NCI-H524 (cell line): ENCODE measurements at regions not wholly inside any gene's neighbourhood (a gene's known extent, or its start where the extent isn't known, plus 50 kb on each side); places are given as distances from the start of the nearest gene placed in this dataset.
"Not testable (repeated sequence)": the region's sequence is repeated elsewhere in the genome, so short reads cannot be mapped to it uniquely, and the experiment has no call there.

Experiments
- DNase-seq, 2 experiments: peaks; one replicate each; lab custom pipeline; 2025; lab: John Stamatoyannopoulos, UW

DNA sequence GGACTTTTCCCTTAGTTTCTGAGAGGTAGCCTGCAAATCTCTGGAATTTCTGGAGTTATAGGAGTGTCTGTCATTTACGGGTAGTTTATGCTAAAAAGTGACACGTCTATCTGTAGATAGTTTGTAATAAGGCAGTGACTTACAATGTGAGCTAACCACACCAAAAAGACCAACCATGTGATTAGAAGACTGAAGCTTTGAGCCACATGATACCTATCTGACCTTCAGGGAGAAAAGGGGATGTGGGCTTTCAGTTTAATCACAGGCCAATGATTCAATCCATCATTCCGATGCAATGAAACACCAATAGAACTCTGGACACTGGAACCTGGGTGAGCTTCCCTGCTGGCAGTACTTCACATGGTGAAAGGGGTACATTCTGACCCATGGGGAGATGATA is 254.6 kb upstream of the GK2 start:
- DNase-seq: no peak

DNA sequence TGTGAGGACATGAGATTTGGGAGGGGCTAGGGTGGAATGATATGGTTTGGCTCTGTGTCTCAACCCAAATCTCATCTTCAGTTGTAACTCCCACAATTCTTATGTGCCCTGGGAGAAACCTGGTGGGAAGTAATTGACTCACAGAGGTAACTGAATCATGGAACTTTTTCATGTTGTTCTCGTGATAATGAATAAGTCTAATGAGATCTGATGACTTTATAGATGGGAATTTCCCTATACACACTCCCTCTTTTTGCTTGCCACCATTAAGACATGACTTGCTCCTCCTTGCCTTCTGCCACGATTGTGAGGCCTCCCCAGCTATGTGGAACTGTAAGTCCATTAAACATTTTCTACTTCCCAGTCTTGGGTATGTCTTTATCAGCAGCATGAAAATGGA is 253.2 kb upstream of the GK2 start:
- DNase-seq: no peak

GRCh38 chr4:79659308-79659870 is 251.4 kb upstream of the GK2 start:
- DNase-seq: not testable (repeated sequence)

DNA sequence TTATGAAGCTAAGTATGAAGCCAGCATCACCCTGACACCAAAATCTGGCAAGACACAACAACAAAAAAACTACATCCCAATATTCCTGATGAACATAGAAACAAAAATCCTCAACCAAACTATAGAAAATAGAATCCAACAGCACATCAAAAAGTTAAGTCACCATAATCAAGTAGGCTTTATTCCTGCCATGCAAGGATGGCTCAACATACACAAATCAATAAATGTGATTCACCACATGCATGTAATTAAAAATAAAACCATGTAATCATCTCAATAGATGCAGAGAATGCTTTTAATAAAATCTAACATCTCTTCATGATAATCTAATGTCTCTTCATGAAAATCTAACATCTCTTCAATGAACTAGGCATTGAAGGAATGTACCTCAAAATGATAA is 249.4 kb upstream of the GK2 start:
- DNase-seq: no peak

DNA sequence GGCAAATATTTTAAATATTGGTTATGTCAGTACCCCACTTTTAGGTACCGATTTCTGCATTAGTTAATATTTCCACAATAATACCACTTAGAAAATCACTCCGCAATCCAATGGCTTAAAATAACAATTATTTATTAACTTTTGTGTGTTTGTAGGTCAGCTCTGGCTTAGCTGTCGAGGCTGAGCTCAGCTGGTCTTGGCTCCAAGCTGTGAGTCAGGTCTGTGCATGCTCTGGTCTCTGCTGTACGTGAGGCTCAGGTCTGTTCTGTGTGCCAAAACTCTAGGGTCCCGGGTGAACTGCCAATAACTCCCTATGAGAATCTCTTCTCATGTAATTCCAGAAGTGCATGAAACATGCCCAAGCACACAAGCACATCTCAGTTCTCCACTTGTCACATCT is 245.8 kb upstream of the GK2 start:
- no peak for DNase-seq

DNA sequence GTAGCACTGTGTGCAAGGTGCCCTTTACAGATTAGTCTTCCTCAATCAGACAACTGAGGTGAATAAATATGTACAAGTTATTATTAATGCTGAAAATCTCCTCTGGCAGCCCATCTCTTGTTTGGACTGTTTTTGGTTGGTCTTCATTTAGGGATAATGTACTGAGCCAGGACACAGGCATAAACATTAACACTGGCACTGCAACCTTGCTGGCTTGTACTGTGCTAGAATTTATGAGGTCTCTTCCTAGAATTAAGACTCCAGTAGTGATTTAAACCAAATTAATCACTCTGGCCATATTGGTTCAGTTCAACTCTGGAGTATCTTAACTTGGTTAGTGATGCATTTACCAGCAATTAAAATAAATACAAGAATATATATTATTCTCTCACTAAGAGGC is 244.7 kb upstream of the GK2 start:
- no peak for DNase-seq

DNA sequence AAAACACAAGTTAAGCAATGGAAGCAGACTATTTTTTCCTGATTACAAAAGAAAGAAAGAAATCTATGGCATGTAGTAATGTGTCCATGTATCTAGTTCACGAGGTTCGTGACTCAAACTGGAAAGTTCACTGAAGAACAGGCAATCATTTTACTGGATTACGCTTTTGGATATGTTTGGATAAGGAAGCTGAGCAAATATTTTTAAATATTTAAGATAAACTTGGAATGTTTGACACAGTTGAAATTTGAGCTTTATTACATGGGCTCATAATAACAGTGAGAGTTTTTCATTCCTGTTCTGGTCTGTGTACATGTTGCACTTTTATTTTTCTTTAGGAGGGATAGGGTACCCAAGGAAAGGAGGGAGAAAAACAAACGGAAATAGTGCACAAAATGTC is 244.2 kb upstream of the GK2 start:
- no peak for DNase-seq

DNA sequence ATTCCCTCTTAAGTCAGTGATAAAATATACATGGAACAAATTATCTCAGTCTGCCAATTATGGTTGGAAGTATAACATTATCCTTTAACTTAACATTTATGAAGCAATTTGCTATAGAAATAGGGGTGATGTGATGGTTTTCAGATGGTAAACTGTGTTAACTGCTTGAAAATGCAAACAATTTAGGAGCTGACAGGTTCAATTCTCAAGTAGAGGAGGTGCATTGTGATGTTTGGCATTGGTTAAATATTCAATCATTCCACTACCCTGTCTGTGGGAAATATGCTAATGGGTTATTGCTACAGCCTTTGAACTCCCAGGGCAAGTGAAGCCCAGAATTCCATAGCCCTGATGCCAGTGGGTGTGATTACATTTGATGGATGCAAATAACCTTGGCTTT is 243.4 kb upstream of the GK2 start:
- no peak for DNase-seq

GRCh38 chr4:79650794-79651431 is 242.9 kb upstream of the GK2 start:
- peak in 1 of 2 experiments; percentile 57 for DNase-seq

DNA sequence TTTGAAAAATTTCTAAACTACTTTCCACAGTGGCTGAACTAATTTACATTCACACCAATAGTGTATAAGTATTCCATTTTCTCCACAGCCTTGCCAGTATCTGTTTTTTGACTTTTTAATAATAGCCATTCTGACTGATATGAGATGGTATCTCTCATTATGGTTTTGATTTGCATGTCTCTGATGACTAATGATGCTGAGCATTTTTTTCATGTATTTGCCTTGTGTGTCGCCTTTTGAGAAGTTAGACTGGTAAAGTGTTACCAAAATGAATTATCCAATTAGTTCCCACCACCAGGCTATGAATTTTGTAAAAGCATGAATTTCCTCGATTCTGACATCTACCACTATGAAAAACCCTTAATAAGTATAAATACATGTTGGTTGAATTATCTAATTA is 242.2 kb upstream of the GK2 start:
- no peak for DNase-seq

DNA sequence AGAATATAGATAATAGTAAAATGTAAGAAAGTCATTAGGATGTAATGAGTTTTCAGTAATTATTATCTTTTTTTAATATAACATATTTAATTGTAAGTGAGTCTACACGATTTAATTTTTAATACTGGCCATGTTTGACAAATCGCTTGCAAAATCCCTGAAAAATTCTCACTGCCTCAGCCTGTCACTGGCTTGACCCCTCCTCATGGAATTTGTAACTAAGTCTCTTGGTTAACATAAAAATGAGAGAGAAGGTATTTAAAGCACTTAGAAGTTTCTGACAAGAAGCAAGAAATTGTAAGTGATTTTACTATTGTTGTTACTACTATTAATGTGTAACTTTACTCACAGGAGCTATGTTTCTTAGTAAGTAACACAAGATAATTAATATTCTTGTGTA is 237.9 kb upstream of the GK2 start:
- DNase-seq: no peak

GRCh38 chr4:79638735-79639134 is 230.7 kb upstream of the GK2 start:
- no peak for DNase-seq

- no peak for DNase-seq
Measured at GRCh38 chr4:79636991-79637390, 229.0 kb upstream of the GK2 start.

DNA sequence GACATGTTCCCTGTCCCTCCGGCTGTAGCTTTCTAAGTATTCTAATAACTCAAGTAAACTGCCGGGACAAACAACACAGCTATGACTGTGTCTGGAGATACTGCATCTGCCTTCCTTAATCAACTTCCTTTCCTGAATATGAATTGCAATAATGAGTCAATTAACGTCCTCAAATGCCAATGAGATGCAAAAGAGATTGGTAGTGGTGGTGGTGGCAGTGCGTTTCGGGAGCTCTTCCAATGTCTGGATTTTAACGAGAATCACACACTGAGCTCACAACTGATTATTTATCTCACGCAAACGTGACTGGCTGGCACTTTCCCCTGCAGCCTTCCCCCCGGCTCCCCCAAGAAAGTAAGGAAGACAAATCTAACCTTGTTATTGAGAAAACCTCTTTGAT is 226.1 kb upstream of the GK2 start:
- DNase-seq: no peak

DNA sequence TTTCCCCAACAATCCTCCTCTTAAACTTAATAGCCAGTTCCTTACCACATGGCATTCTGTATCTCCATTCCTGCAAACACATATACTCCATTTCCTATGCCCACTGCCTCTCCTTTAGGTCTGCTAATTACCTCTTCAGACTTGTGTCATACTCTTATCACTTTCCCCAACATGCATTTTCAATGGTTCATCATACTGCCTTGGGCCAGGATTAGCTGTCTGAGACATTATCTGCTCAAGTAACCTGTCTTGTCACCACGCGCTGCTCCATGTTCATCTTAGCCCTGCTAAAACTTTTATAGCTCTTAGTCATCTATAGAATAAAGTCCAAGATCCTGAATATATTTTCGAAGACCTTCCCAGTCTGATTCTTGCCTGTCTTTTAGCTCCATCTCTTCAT is 224.1 kb upstream of the GK2 start:
- no peak for DNase-seq

DNA sequence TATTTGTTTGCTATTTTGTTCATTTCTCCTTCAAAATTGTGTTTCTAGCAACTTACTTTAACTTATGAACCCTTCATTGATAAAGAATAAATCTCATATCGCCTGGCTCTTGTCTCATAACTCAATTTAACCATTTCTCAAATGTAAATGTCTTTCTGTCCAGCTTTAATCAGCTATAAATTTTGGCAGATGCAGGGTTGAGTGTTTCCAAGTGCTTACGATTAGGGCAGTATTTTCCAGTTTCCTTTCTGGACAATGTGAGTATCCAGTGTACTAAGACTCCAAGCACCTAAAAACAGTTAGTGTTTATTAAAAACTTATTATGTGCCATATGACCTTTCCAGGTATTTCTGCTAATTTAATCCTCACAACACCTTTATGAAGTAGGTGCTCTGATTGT is 218.6 kb upstream of the GK2 start:
- DNase-seq: no peak

GRCh38 chr4:79626101-79626500 is 218.1 kb upstream of the GK2 start:
- no peak for DNase-seq

DNA sequence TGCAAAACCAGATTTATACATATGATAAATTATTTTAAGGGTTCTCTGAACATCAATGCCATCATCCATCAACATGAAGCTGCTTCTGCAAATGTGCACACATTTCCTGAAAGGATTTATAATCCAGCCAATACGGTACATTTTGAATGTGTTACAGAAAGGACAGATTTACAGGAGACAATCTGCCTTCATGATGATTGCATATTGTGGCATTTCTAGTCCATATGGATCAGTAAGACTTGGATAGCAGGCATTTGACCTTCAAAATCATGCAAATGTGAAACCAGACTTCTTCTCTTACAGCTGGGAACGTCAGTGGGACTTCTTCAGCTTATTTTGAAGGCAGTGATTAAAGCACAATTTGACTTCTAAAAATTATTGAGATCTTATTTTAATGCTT is 217.3 kb upstream of the GK2 start:
- peak in 1 of 2 experiments; percentile 23 for DNase-seq

DNA sequence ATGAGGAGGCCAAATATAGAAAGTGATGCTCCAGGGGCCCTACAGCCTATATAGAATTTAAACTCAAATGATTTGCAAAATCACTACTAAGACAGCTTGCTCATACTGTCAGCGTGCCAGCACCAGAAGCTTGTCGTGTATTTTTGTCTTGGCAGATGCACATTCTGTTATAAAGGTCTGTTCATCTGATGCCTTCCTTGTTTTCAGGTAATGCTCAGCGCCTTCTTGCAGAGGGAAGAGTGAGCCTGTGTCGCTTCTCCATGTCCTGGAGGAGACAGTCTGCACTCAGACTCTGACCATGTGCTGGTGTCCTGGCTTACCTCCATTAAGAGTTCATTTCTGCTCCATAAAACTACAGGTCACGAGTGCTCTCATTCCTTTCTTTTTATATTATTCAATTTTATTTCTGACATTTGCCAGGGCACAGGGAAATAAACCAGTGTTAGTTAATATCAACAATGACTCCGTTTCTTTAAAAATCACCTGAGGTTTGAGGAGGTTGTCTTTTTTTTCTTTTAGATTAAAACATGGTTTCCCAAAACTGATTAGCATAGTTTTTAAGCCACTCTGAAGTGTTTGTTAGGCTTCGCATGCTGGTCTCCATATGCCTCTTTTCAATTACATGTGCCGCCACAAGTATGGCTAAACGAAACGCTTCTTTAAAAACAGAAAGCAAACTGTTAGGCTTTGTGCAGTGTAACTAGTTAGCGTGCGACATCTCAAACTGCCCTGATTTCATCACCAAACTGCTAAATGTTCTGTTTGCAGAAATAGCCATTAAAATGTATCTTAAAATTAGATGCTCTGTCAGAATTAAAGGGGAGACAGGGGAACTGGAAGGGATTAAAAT is 215.2 kb upstream of the GK2 start:
- peak; percentile 29 to 67 for DNase-seq

DNA sequence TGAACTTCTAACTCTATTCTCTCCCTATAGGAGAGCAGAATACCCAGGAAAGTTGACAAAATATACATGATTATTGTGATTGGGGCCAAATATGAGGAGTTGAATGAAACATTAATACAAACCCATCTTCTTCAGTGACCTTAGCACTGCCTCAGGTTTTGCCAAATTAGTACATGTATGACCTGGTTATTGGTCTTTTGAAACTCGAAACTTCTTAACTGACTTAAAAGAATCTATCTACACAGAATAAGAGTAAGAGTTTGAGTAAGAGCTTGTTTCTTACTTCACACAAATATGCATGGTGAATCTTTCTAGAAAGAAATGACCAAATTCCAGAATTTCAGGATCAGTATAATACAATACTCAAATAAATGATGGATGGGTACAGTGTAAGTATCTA is 213.0 kb upstream of the GK2 start:
- no peak for DNase-seq

DNA sequence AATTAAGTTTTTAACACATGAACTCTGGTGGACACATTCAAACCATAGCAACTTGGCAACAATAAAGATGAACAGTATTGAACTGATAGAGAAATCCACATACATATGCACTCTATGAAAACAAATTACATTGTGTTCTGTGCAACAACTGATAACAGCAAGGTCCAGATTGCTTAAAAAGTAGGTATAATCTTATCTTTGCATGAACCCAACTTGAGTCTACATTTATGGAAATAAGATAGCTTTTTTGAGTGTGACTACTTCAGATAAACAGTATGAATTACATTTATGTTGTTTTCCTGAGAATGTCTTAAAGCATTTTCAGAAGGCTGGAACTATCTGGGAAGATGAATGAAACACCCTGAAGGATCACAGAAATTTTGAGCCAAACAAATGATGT is 212.6 kb upstream of the GK2 start:
- no peak for DNase-seq

DNA sequence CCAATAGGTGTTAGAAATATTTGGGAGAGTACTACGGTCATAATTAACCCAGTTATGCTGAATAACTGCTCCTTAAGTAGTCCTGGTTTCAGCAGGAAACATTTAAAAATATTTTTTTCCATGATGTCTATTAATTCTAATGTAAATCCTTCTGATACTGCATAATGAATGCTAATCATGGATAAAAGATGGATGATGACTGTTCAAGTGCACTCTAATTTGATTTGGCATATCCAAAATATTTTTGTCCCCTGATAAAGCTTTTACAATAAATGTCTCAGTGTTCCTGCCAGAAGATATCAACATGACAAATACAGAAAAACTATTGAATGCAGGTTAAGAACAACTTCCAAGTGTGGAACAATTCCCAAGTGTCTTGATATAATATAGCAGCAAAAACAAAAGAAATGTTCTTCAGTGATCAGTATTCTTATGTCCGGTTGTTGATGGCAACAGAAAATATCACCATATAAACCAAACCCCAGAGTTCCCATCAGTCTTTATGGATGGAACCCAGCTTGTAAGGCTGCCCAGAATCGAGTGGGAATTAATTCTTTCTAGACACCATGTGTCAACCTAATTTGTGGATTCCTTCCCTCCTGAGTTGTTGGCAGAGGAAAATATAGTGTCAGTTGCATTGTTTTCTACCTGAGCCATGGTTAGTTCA is 205.4 kb upstream of the GK2 start:
- DNase-seq: no peak

GRCh38 chr4:79611026-79611425 is 203.0 kb upstream of the GK2 start:
- no peak for DNase-seq
